Neuron (in vitro differentiated cells): ENCODE measurements at regions not wholly inside any gene's neighbourhood (a gene's known extent, or its start where the extent isn't known, plus 50 kb on each side); places are given as distances from the start of the nearest gene placed in this dataset.
A peak's percentile ranks its signal among the peaks of the same experiment; 100 is the strongest.
"Not testable (repeated sequence)": the region's sequence is repeated elsewhere in the genome, so short reads cannot be mapped to it uniquely, and the experiment has no call there.

ENCODE experiments used
- H2AFZ ChIP-seq: one replicate; pipeline ENCODE4 v1.6.1; 2013; ENCODE audit warnings: low read depth, mild to moderate bottlenecking, inconsistent platforms, low read length, moderate library complexity
- H3K27me3 ChIP-seq: one replicate; pipeline ENCODE4 v1.6.1; 2013; ENCODE audit warnings: low read length; ENCODE audit not compliant: insufficient read depth
- H3K36me3 ChIP-seq: one replicate; pipeline ENCODE4 v1.6.1; 2013; ENCODE audit warnings: low read length; ENCODE audit not compliant: insufficient read depth
- H3K4me1 ChIP-seq: one replicate; pipeline ENCODE4 v1.6.1; 2013; ENCODE audit warnings: low read length; ENCODE audit not compliant: insufficient read depth
- H3K4me3 ChIP-seq: 2 replicates; pipeline ENCODE4 v1.5.1; 2013; ENCODE audit warnings: mild to moderate bottlenecking, low read length, moderate library complexity
- H3K9me3 ChIP-seq: one replicate; pipeline ENCODE4 v1.6.1; 2013; ENCODE audit warnings: low read length

GRCh38 chr1:242973341-242973740, 281.7 kb downstream of the CEP170 start:
- not testable (repeated sequence) for H3K4me3 ChIP-seq, H3K4me1 ChIP-seq, H3K27me3 ChIP-seq, H2AFZ ChIP-seq, H3K36me3 ChIP-seq, H3K9me3 ChIP-seq

GRCh38 chr1:242966892-242967291, 288.2 kb downstream of the CEP170 start:
- no peak overlapping the region for H3K4me3 ChIP-seq
- H3K9me3 ChIP-seq, result no peaks in the 10 kb centered on the region
- H3K36me3 ChIP-seq, result no peaks in the 10 kb centered on the region
- H3K4me1 ChIP-seq, result no peaks in the 10 kb centered on the region
- no peak overlapping the region for H2AFZ ChIP-seq
- H3K27me3 ChIP-seq, result no peaks in the 10 kb centered on the region

GRCh38 chr1:242959397-242959796, 295.7 kb downstream of the CEP170 start:
- H3K4me1 ChIP-seq, H2AFZ ChIP-seq, H3K4me3 ChIP-seq: not testable (repeated sequence)

GRCh38 chr1:242954945-242955344, 300.1 kb downstream of the CEP170 start:
- H3K4me3 ChIP-seq, H3K27me3 ChIP-seq, H2AFZ ChIP-seq, H3K36me3 ChIP-seq, H3K9me3 ChIP-seq, H3K4me1 ChIP-seq: not testable (repeated sequence)

More at GRCh38 chr1:242959397-242959796, 295.7 kb downstream of the CEP170 start:
- H3K36me3 ChIP-seq, H3K27me3 ChIP-seq, H3K9me3 ChIP-seq: not testable (repeated sequence)

GRCh38 chr1:242946206-242946605, 308.9 kb downstream of the CEP170 start:
- Histone ChIP-seq H3K4me1 (no peaks in the 10 kb centered on the region), H2AFZ (no peak overlapping the region), H3K27me3 (no peaks in the 10 kb centered on the region), H3K9me3 (no peaks in the 10 kb centered on the region), H3K36me3 (no peaks in the 10 kb centered on the region), H3K4me3 (no peak overlapping the region)

GRCh38 chr1:242936725-242937124, 318.4 kb downstream of the CEP170 start:
- H3K27me3 ChIP-seq, H3K9me3 ChIP-seq, H3K4me1 ChIP-seq, H3K36me3 ChIP-seq, H3K4me3 ChIP-seq, H2AFZ ChIP-seq: not testable (repeated sequence)

- H3K36me3 ChIP-seq, H3K4me1 ChIP-seq, H3K4me3 ChIP-seq, H2AFZ ChIP-seq, H3K9me3 ChIP-seq, H3K27me3 ChIP-seq: not testable (repeated sequence)
Measured at GRCh38 chr1:242924717-242925116, 330.4 kb downstream of the CEP170 start.

GRCh38 chr1:242923603-242924002, 331.5 kb downstream of the CEP170 start:
- H2AFZ ChIP-seq, H3K27me3 ChIP-seq, H3K9me3 ChIP-seq, H3K4me3 ChIP-seq, H3K36me3 ChIP-seq, H3K4me1 ChIP-seq: not testable (repeated sequence)

- H3K27me3 ChIP-seq, H3K9me3 ChIP-seq, H3K4me1 ChIP-seq, H3K4me3 ChIP-seq, H3K36me3 ChIP-seq, H2AFZ ChIP-seq: not testable (repeated sequence)
Measured at GRCh38 chr1:242914729-242915128, 340.4 kb downstream of the CEP170 start.

GRCh38 chr1:242912855-242913254, 342.2 kb downstream of the CEP170 start:
- not testable (repeated sequence) for H3K4me1 ChIP-seq, H3K27me3 ChIP-seq, H3K4me3 ChIP-seq, H3K9me3 ChIP-seq, H2AFZ ChIP-seq, H3K36me3 ChIP-seq

GRCh38 chr1:242900558-242900957, 354.5 kb downstream of the CEP170 start:
- not testable (repeated sequence) for H3K27me3 ChIP-seq, H2AFZ ChIP-seq, H3K36me3 ChIP-seq, H3K9me3 ChIP-seq, H3K4me1 ChIP-seq, H3K4me3 ChIP-seq

GRCh38 chr1:242890192-242890741, 364.8 kb downstream of the CEP170 start:
- H3K4me1 ChIP-seq, result no peaks in the 10 kb centered on the region
- H3K4me3 ChIP-seq, result peak overlapping the region; percentile 16
- no peak overlapping the region for H2AFZ ChIP-seq
- no peaks in the 10 kb centered on the region for H3K9me3 ChIP-seq
- H3K27me3 ChIP-seq, result no peaks in the 10 kb centered on the region
- H3K36me3 ChIP-seq, result no peaks in the 10 kb centered on the region

- Histone ChIP-seq H3K27me3 (no peaks in the 10 kb centered on the region), H3K4me1 (no peaks in the 10 kb centered on the region), H2AFZ (no peak overlapping the region), H3K9me3 (no peaks in the 10 kb centered on the region), H3K36me3 (no peaks in the 10 kb centered on the region), H3K4me3 (no peak overlapping the region)
Measured at GRCh38 chr1:242886137-242886536, 361.6 kb upstream of the PLD5 start.

- not testable (repeated sequence) for H3K4me1 ChIP-seq, H3K9me3 ChIP-seq
Measured at GRCh38 chr1:242880022-242880421, 355.5 kb upstream of the PLD5 start.

More at GRCh38 chr1:242880022-242880421, 355.5 kb upstream of the PLD5 start:
- not testable (repeated sequence) for H2AFZ ChIP-seq, H3K4me3 ChIP-seq, H3K36me3 ChIP-seq, H3K27me3 ChIP-seq
